K562 (cell line): ENCODE measurements at regions not wholly inside any gene's neighbourhood (a gene's known extent, or its start where the extent isn't known, plus 50 kb on each side); places are given as distances from the start of the nearest gene placed in this dataset.

Source experiments
- CTCF ChIP-seq, 3 experiments: IDR thresholded peaks in 2 of 3; conservative IDR thresholded peaks in 1 of 3; 2 replicates each; pipeline ENCODE4 v1.5.1; 2011 to 2012; ENCODE audit warnings: low read length in 3 of 3, mild to moderate bottlenecking in 3 of 3, control low read depth in 2 of 3, improper control_type of control experiment in 1 of 3, inconsistent platforms in 1 of 3, low read depth in 1 of 3, mixed read lengths in 1 of 3, moderate library complexity in 1 of 3; ENCODE audit not compliant: insufficient read depth in 2 of 3
- FIP1L1 ChIP-seq: fragments of 200-400 bp; formaldehyde crosslinking; IDR thresholded peaks from 2 replicates; pipeline ENCODE4 v1.6.1; 2018; ENCODE audit warnings: mild to moderate bottlenecking, low read depth, low read length; ENCODE audit not compliant: poor library complexity, severe bottlenecking
- POLR2AphosphoS5 ChIP-seq: IDR thresholded peaks from 2 replicates; pipeline ENCODE4 v1.6.1; 2011; ENCODE audit warnings: mild to moderate bottlenecking, low read depth, low read length, moderate library complexity; ENCODE audit not compliant: control insufficient read depth, insufficient read depth
- RAD21 ChIP-seq, 2 experiments: fragments of 250-450 bp in 1 of 2; fragments of 450-650 bp in 1 of 2; sonication (Bioruptor Pico) in 1 of 2; formaldehyde crosslinking in 1 of 2; IDR thresholded peaks in 1 of 2; conservative IDR thresholded peaks in 1 of 2; 2 replicates each; pipeline versions ENCODE4 v1.4.0 to v1.8.0; 2020 to 2022; ENCODE audit warnings: mild to moderate bottlenecking in 2 of 2, moderate library complexity in 1 of 2
- ZNF174 ChIP-seq: fragments of 250-450 bp; sonication (Bioruptor Pico); IDR thresholded peaks from 2 replicates; pipeline ENCODE4 v1.4.0; 2020; ENCODE audit warnings: mild to moderate bottlenecking
- ZZZ3 ChIP-seq: fragments of 450-650 bp; IDR thresholded peaks from 2 replicates; pipeline ENCODE4 v1.6.1; 2016; ENCODE audit warnings: antibody characterized with exemption, mild to moderate bottlenecking, moderate library complexity
- TF ChIP-seq, protein P1 (sequence below): IDR thresholded peaks from 2 replicates; pipeline ENCODE4 v1.6.1; 2012; ENCODE audit warnings: low read depth, low read length, improper control_type of control experiment, borderline replicate concordance

DNA sequence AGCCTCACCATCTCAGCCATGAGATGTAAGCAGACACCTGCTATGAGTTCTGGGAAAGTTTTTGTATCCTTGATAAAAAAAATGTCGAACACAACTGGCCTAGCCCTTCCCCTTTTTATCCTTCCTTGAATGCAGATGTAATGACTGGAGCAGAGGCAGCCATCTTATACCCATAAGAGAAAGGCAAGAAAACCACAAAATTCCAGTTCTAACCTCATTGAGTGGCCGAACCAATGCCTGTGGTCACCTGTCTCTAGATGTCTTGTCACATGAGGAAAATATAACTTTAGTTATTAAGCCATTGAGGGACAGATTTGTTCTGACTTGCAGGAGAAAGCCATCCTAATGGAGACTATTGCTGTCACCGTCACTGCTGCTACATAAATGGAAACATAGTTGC lies 80.4 kb upstream of the SLC6A6 start:
- TF ChIP-seq CTCF (IDR thresholded peaks at IDR 0.05 in 2 of 3, conservative IDR thresholded peaks at IDR 0.05 in 1 of 3; ENCODE audit: insufficient read depth in 2 of 3, low read depth in 1 of 3, low read length in 3 of 3) (no peak), RAD21 (CRISPR knock-in tag; conservative IDR thresholded peaks at IDR 0.05 in 1 of 2, IDR thresholded peaks at IDR 0.05 in 1 of 2) (no peak), POLR2AphosphoS5 (no peak), ZNF174 (no peak), ZZZ3 (no peak), FIP1L1 (no peak)
- TF ChIP-seq, protein P1, sequence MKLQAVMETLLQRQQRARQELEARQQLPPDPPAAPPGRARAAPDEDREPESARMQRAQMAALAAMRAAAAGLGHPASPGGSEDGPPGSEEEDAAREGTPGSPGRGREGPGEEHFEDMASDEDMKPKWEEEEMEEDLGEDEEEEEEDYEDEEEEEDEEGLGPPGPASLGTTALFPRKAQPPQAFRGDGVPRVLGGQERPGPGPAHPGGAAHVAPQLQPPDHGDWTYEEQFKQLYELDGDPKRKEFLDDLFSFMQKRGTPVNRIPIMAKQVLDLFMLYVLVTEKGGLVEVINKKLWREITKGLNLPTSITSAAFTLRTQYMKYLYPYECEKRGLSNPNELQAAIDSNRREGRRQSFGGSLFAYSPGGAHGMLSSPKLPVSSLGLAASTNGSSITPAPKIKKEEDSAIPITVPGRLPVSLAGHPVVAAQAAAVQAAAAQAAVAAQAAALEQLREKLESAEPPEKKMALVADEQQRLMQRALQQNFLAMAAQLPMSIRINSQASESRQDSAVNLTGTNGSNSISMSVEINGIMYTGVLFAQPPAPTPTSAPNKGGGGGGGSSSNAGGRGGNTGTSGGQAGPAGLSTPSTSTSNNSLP = no peak
